Lung (tissue), 11 donors: ENCODE measurements at regions not wholly inside any gene's neighbourhood (a gene's known extent, or its start where the extent isn't known, plus 50 kb on each side); places are given as distances from the start of the nearest gene placed in this dataset.
A peak's percentile ranks its signal among the peaks of the same experiment; 100 is the strongest.

Source experiments
- ATAC-seq: fragments of 200-7000 bp; cut with Tn5 transposase; one replicate; pipeline ENCODE4 v1.9.1; 2020; ENCODE audit warnings: moderate number of reproducible peaks; ENCODE audit not compliant: insufficient read depth, low FRiP score
- DNase-seq, 3 donors: peaks; one replicate each; pipeline ENCODE4 v3.0.0-alpha.2; 2013 to 2017
- H3K27ac ChIP-seq, 2 donors: one replicate each; pipeline ENCODE4 v1.5.1; 2013; ENCODE audit warnings: mild to moderate bottlenecking in 2 of 2, moderate library complexity in 2 of 2, control low read depth in 1 of 2, inconsistent platforms in 1 of 2, low read depth in 1 of 2, low read length in 1 of 2
- H3K27me3 ChIP-seq, 3 donors: one replicate each; pipeline ENCODE4 v1.5.1; 2013; ENCODE audit warnings: low read length in 2 of 3; ENCODE audit not compliant: control insufficient read depth in 3 of 3, insufficient read depth in 3 of 3
- H3K36me3 ChIP-seq, 4 donors: one replicate each; pipeline ENCODE4 v1.5.1; 2013; ENCODE audit warnings: low read length in 4 of 4, mild to moderate bottlenecking in 1 of 4, moderate library complexity in 1 of 4; ENCODE audit not compliant: control insufficient read depth in 4 of 4, insufficient read depth in 4 of 4
- H3K4me1 ChIP-seq, 5 donors: one replicate each; pipeline ENCODE4 v1.5.1; 2013; ENCODE audit warnings: low read length in 5 of 5, mild to moderate bottlenecking in 2 of 5, moderate library complexity in 1 of 5; ENCODE audit not compliant: control insufficient read depth in 5 of 5, insufficient read depth in 5 of 5
- H3K4me3 ChIP-seq: one replicate; pipeline ENCODE4 v1.5.1; 2013; ENCODE audit warnings: mild to moderate bottlenecking, control low read depth, moderate library complexity
- H3K9ac ChIP-seq, 2 donors: one replicate each; pipeline ENCODE4 v1.5.1; 2013; ENCODE audit warnings: low read length in 2 of 2, control low read depth in 1 of 2; ENCODE audit not compliant: insufficient read depth in 1 of 2
- H3K9me3 ChIP-seq, 4 donors: one replicate each; pipeline ENCODE4 v1.5.1; 2013; ENCODE audit warnings: low read length in 3 of 4, mild to moderate bottlenecking in 1 of 4, moderate library complexity in 1 of 4; ENCODE audit not compliant: control insufficient read depth in 4 of 4, insufficient read depth in 3 of 4
- WGBS, 2 donors: extraction: QIAGEN DNeasy Blood & Tissue Kit; methylation state at CpG; one replicate each; pipeline ENCODE4 v1.1.7; 2013; 5-methylcytosine and 5-hydroxymethylcytosine counted together
- TF ChIP-seq, protein P1 (sequence below): IDR thresholded peaks from 2 replicates; pipeline ENCODE4 v1.5.1; 2012; ENCODE audit warnings: mild to moderate bottlenecking; ENCODE audit errors: control extremely low read depth, extremely low read depth
- donor health status: control.
- donor health status: control.
- donor health status: Bipolar disorder and iron deficiency.
- donor health status: healthy.
- donor health status: DM: yes; HTN: yes; CAD: no.

GRCh38 chr12:124100572-124101178 is 127.7 kb downstream of the ZNF664 start:
- TF ChIP-seq, protein P1, sequence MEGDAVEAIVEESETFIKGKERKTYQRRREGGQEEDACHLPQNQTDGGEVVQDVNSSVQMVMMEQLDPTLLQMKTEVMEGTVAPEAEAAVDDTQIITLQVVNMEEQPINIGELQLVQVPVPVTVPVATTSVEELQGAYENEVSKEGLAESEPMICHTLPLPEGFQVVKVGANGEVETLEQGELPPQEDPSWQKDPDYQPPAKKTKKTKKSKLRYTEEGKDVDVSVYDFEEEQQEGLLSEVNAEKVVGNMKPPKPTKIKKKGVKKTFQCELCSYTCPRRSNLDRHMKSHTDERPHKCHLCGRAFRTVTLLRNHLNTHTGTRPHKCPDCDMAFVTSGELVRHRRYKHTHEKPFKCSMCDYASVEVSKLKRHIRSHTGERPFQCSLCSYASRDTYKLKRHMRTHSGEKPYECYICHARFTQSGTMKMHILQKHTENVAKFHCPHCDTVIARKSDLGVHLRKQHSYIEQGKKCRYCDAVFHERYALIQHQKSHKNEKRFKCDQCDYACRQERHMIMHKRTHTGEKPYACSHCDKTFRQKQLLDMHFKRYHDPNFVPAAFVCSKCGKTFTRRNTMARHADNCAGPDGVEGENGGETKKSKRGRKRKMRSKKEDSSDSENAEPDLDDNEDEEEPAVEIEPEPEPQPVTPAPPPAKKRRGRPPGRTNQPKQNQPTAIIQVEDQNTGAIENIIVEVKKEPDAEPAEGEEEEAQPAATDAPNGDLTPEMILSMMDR: no peak
- H3K27ac ChIP-seq: no peak overlapping the region
- H3K27me3 ChIP-seq: no peaks in the 10 kb centered on the region
- DNase-seq (no peak), ATAC-seq (no peak)
- H3K9ac ChIP-seq: no peak overlapping the region
- H3K9me3 ChIP-seq: no peaks in the 10 kb centered on the region
- no peak overlapping the region for H3K4me3 ChIP-seq
- H3K36me3 ChIP-seq: no peaks in the 10 kb centered on the region
- WGBS, 2 donors: 88 to 92% methylated on average over 26 of the region's 26 CpGs
- H3K4me1 ChIP-seq: peaks cover 0 to 23% (median 0%) of the 10 kb centered on the region in 5 donors

GRCh38 chr12:124105546-124105945 is 132.5 kb downstream of the ZNF664 start:
- TF ChIP-seq, protein P1: no peak
- DNase-seq (no peak), ATAC-seq (no peak)
- Histone ChIP-seq H3K9ac (no peak overlapping the region), H3K9me3 (no peaks in the 10 kb centered on the region), H3K27ac (no peak overlapping the region), H3K4me3 (no peak overlapping the region), H3K27me3 (no peaks in the 10 kb centered on the region), H3K4me1 (no peaks in the 10 kb centered on the region), H3K36me3 (no peaks in the 10 kb centered on the region)
- WGBS, 2 donors: 89 to 94% methylated on average over 14 of the region's 14 CpGs

DNA sequence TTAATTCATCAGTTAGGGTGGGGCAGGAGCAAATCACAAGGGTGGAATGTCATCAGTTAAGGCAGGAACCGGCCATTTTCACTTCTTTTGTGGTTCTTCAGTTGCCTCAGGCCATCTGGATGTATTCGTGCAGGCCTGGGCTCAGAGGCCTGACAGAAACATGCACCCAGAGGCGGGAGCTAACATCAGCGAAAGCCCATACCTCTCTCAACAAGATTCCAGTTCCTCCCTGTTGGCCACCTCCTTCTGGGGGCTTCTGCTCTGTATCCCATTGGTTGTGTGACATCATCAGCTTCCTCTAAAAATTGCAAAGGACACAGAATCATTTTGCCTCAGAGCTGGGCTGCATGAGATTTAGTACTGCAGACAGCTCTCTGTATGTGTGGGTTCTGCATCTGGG is 134.3 kb downstream of the ZNF664 start:
- DNase-seq (no peak), ATAC-seq (no peak)
- no peaks in the 10 kb centered on the region for H3K9me3 ChIP-seq
- H3K36me3 ChIP-seq: no peaks in the 10 kb centered on the region
- no peak overlapping the region for H3K27ac ChIP-seq
- no peak overlapping the region for H3K4me3 ChIP-seq
- H3K27me3 ChIP-seq: no peaks in the 10 kb centered on the region
- whole genome bisulfite sequencing, 2 donors: 93 to 95% methylated on average over 4 of the region's 4 CpGs
- TF ChIP-seq, protein P1: no peak
- no peak overlapping the region for H3K9ac ChIP-seq
- no peaks in the 10 kb centered on the region for H3K4me1 ChIP-seq

DNA sequence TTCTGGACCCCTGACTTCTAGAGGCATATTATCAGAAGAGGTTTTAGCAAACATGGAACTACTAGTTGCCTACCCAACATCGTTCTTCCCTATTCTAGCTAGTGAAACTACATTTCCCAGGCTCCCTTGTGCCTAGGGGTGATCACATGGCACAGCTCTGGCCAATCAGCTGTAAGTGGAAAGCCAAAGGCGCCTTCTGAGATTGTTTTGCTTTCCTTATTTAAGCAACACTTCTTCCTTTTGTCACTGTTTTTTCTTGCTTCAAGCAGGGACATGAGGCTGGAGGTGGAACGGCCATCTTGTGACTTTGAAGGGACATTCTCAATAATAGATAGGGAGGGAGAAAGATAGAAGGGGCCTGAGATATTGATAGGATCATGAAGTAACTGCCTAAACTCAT is 136.7 kb downstream of the ZNF664 start:
- no peak for ATAC-seq
- Histone ChIP-seq H3K36me3 (no peaks in the 10 kb centered on the region), H3K9ac (no peak overlapping the region), H3K9me3 (peaks cover 0 to 4% (median 2%) of the 10 kb centered on the region in 4 donors), H3K4me1 (no peaks in the 10 kb centered on the region), H3K4me3 (no peak overlapping the region), H3K27me3 (no peaks in the 10 kb centered on the region), H3K27ac (no peak overlapping the region)
- TF ChIP-seq, protein P1: no peak
- peak in 1 of 3 donors; percentile 34 for DNase-seq
- WGBS, 2 donors: 76 to 79% methylated on average over 3 of the region's 3 CpGs
